Endodermal cell (in vitro differentiated cells): ENCODE measurements at regions not wholly inside any gene's neighbourhood (a gene's known extent, or its start where the extent isn't known, plus 50 kb on each side); places are given as distances from the start of the nearest gene placed in this dataset.
A peak's percentile ranks its signal among the peaks of the same experiment; 100 is the strongest.

Experiments
- DNase-seq: peaks from one replicate; pipeline ENCODE4 v3.0.0-alpha.2; 2017
- H3K27ac ChIP-seq: 2 replicates; pipeline ENCODE4 v1.5.1; 2013; ENCODE audit warnings: mild to moderate bottlenecking, low read depth, low read length, moderate library complexity
- H3K27me3 ChIP-seq: 2 replicates; pipeline ENCODE4 v1.6.1; 2013; ENCODE audit warnings: mild to moderate bottlenecking, low read length, moderate library complexity; ENCODE audit not compliant: insufficient read depth, control insufficient read depth, poor library complexity, severe bottlenecking
- H3K36me3 ChIP-seq: 2 replicates; pipeline ENCODE4 v1.7.0; 2013; ENCODE audit warnings: mild to moderate bottlenecking, low read length, moderate library complexity; ENCODE audit not compliant: control insufficient read depth, insufficient read depth
- H3K4me1 ChIP-seq: one replicate; pipeline ENCODE4 v1.7.0; 2013; ENCODE audit warnings: low read length; ENCODE audit not compliant: control insufficient read depth, insufficient read depth
- H3K4me3 ChIP-seq: 2 replicates; pipeline ENCODE4 v1.5.1; 2013; ENCODE audit warnings: mild to moderate bottlenecking, low read length, moderate library complexity
- H3K9ac ChIP-seq: 2 replicates; pipeline ENCODE4 v1.6.1; 2013; ENCODE audit warnings: mild to moderate bottlenecking, low read length, moderate library complexity; ENCODE audit not compliant: poor library complexity, severe bottlenecking; ENCODE audit errors: extremely low read depth
- H3K9me3 ChIP-seq: 2 replicates; pipeline ENCODE4 v1.6.1; 2013; ENCODE audit warnings: mild to moderate bottlenecking, low read length, moderate library complexity; ENCODE audit not compliant: control insufficient read depth
- H3K27ac Mint-ChIP-seq: 2 replicates; pipeline ENCODE4 v1.8.0; 2020; ENCODE audit warnings: mixed read lengths
- H3K27me3 Mint-ChIP-seq: 2 replicates; pipeline ENCODE4 v1.8.0; 2021; ENCODE audit warnings: mild to moderate bottlenecking, mixed read lengths; ENCODE audit not compliant: insufficient read depth
- H3K36me3 Mint-ChIP-seq: 2 replicates; pipeline ENCODE4 v1.8.0; 2020; ENCODE audit warnings: low read depth, mixed read lengths
- H3K4me1 Mint-ChIP-seq: 2 replicates; pipeline ENCODE4 v1.8.0; 2020; ENCODE audit warnings: mixed read lengths
- H3K4me3 Mint-ChIP-seq: 2 replicates; pipeline ENCODE4 v1.8.0; 2020; ENCODE audit warnings: mild to moderate bottlenecking, moderate library complexity, mixed read lengths
- H3K9me3 Mint-ChIP-seq: 2 replicates; pipeline ENCODE4 v1.8.0; 2020; ENCODE audit warnings: mild to moderate bottlenecking, mixed read lengths
- WGBS, 2 experiments: methylation state at CpG; one replicate each; pipeline versions ENCODE4 v1.1.5 to v1.1.7; 2013; ENCODE audit warnings: missing lambda C conversion rate in 2 of 2, mixed read lengths in 1 of 2; ENCODE audit not compliant: insufficient coverage in 1 of 2, insufficient read length in 1 of 2; 5-methylcytosine and 5-hydroxymethylcytosine counted together
- TF ChIP-seq, protein P1 (sequence below): fragments of 200-600 bp; sonication (generic); conservative IDR thresholded peaks from 2 replicates; pipeline ENCODE4 v1.5.0; 2021; ENCODE audit warnings: antibody characterized with exemption, mild to moderate bottlenecking

DNA sequence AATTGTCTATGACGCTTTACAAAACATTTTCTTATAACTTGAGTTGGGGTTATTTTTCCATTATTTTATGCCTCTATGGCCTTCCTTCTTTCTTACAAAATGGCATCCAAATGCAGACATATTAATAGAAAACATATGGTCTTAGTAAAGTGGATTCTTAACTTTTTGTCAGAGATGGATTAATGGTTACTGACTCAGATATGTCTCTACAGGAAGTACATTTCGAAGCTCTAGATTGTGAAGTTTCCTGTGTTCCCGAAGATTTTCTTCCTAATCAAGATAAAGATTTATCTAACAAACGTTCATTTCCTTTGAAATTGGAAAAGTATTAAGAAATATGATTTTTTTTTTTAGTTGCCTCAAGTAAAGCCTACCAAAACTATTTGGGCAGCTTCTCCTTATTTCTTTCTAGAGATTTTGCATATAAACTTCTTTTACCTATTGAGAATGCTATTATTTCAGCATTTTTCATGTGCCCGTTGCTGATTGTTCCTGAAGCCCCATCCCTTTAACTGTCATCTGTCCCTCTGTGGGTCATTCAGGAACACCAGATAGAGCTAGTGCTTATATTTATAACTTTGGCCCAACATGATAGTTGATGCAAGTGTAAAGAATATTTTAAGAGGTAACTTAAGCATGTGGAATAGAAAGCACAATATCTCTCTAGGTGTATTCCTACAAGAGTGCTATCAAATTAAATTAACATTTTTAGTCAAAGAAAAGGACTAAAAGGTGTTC, 498.0 kb downstream of the CCDC85A start:
- H3K27ac ChIP-seq: no peak overlapping the region
- no peaks in the 10 kb centered on the region for H3K9me3 ChIP-seq
- Mint-ChIP-seq H3K4me1 (no peaks in the 10 kb centered on the region), H3K27ac (no peak overlapping the region), H3K27me3 (peaks cover 2% of the 10 kb centered on the region), H3K9me3 (no peaks in the 10 kb centered on the region), H3K36me3 (no peaks in the 10 kb centered on the region), H3K4me3 (no peak overlapping the region)
- no peak overlapping the region for H3K4me3 ChIP-seq
- TF ChIP-seq, protein P1, sequence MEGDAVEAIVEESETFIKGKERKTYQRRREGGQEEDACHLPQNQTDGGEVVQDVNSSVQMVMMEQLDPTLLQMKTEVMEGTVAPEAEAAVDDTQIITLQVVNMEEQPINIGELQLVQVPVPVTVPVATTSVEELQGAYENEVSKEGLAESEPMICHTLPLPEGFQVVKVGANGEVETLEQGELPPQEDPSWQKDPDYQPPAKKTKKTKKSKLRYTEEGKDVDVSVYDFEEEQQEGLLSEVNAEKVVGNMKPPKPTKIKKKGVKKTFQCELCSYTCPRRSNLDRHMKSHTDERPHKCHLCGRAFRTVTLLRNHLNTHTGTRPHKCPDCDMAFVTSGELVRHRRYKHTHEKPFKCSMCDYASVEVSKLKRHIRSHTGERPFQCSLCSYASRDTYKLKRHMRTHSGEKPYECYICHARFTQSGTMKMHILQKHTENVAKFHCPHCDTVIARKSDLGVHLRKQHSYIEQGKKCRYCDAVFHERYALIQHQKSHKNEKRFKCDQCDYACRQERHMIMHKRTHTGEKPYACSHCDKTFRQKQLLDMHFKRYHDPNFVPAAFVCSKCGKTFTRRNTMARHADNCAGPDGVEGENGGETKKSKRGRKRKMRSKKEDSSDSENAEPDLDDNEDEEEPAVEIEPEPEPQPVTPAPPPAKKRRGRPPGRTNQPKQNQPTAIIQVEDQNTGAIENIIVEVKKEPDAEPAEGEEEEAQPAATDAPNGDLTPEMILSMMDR: no peak
- H3K36me3 ChIP-seq: no peaks in the 10 kb centered on the region
- DNase-seq: no peak
- H3K27me3 ChIP-seq: no peaks in the 10 kb centered on the region
- no peaks in the 10 kb centered on the region for H3K4me1 ChIP-seq
- no peak overlapping the region for H3K9ac ChIP-seq
- WGBS, 2 experiments: 81 to 100% methylated on average over 1 to 4 of the region's 5 CpGs

DNA sequence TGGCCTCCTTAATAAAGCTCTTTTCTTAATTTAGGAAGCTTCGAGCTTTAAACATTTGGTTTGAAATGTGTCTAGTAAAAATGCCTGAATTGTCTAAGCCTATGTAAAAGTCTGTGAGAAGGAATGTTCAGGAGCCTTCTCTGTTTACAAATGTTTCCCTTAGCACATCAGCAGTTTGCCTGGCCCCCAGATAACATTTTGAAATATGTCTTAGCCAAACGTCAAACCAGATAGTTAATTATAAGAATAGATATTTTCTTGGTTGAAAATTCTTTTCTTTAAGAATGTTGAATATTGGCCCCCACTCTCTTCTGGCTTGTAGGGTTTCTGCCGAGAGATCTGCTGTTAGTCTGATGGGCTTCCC, 498.6 kb downstream of the CCDC85A start:
- no peaks in the 10 kb centered on the region for H3K27me3 ChIP-seq
- H3K9me3 ChIP-seq: no peaks in the 10 kb centered on the region
- H3K36me3 ChIP-seq: no peaks in the 10 kb centered on the region
- TF ChIP-seq, protein P1: no peak
- Mint-ChIP-seq H3K36me3 (no peaks in the 10 kb centered on the region), H3K4me3 (no peak overlapping the region), H3K9me3 (no peaks in the 10 kb centered on the region), H3K27me3 (peaks cover 2% of the 10 kb centered on the region), H3K4me1 (no peaks in the 10 kb centered on the region), H3K27ac (no peak overlapping the region)
- 83 to 93% methylated on average over 1 of the region's 3 CpGs for WGBS, 2 experiments
- H3K27ac ChIP-seq: no peak overlapping the region
- no peaks in the 10 kb centered on the region for H3K4me1 ChIP-seq
- no peak for DNase-seq
- H3K9ac ChIP-seq: no peak overlapping the region
- no peak overlapping the region for H3K4me3 ChIP-seq

DNA sequence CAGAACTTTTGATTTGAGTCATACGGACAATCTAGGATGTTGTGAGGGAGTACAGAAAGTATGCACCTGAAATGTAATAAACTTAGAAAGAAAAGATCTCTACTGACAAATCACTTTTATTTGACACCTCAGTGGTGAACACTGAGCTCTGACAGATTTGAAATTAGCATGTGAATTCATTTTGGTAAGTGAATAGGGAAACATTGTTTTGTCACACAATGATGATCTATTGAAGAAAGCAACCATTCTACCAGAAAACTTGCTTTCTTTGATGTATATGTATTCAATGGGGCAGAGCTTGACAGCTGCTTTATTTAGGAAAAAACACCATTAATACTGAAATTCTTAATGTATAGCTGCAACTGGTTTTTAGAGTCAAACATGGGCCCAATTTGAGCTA, 500.5 kb downstream of the CCDC85A start:
- no peaks in the 10 kb centered on the region for H3K4me1 ChIP-seq

More for the DNA sequence above, 500.5 kb downstream of the CCDC85A start:
- no peaks in the 10 kb centered on the region for H3K27me3 Mint-ChIP-seq
- no peaks in the 10 kb centered on the region for H3K4me1 Mint-ChIP-seq
- Histone ChIP-seq H3K27ac (peak overlapping the region; percentile 61), H3K4me3 (no peak overlapping the region), H3K9ac (no peak overlapping the region), H3K36me3 (no peaks in the 10 kb centered on the region), H3K27me3 (no peaks in the 10 kb centered on the region), H3K9me3 (no peaks in the 10 kb centered on the region)
- H3K4me3 Mint-ChIP-seq: no peak overlapping the region
- TF ChIP-seq, protein P1: no peak
- H3K36me3 Mint-ChIP-seq: no peaks in the 10 kb centered on the region
- H3K9me3 Mint-ChIP-seq: no peaks in the 10 kb centered on the region
- H3K27ac Mint-ChIP-seq: no peak overlapping the region
- WGBS, 2 experiments: 88% methylated on average over 1 of the region's 1 CpG; no CpG with 5 or more reads in 1 of the 2 experiments
- DNase-seq: no peak
